GM20431 (cell line): ENCODE measurements at regions not wholly inside any gene's neighbourhood (a gene's known extent, or its start where the extent isn't known, plus 50 kb on each side); places are given as distances from the start of the nearest gene placed in this dataset.

Source experiments
- in situ Hi-C: fragments of 300-500 bp; cut with MseI, MboI; formaldehyde crosslinking; loops from one replicate; pipeline ENCODE4 v1.15.0; 2020; ENCODE audit warnings: low sequenced_read_pairs; ENCODE audit not compliant: unreplicated experiment

- in situ Hi-C loops = no loop called here
These were observed 194.7 kb upstream of the MCHR2 start for GRCh38 chr6:100188754-100189153.

- in situ Hi-C loops = no loop called here
These were observed 192.5 kb upstream of the MCHR2 start for GRCh38 chr6:100186552-100186951.

GRCh38 chr6:100185615-100186014 is 191.6 kb upstream of the MCHR2 start:
- in situ Hi-C loops = no loop called here

- in situ Hi-C loops = no loop called here
These were observed 190.4 kb upstream of the MCHR2 start for GRCh38 chr6:100184473-100184872.

GRCh38 chr6:100182313-100182712 is 188.3 kb upstream of the MCHR2 start:
- in situ Hi-C loops = no loop called here

- in situ Hi-C loops = no loop called here
These were observed 187.3 kb upstream of the MCHR2 start for GRCh38 chr6:100181309-100181708.

GRCh38 chr6:100179576-100179975 is 185.6 kb upstream of the MCHR2 start:
- in situ Hi-C loops = no loop called here

GRCh38 chr6:100177956-100178355 is 183.9 kb upstream of the MCHR2 start:
- in situ Hi-C loops = no loop called here

GRCh38 chr6:100176951-100177710 is 183.1 kb upstream of the MCHR2 start:
- in situ Hi-C loops = no loop called here

GRCh38 chr6:100176311-100176950 is 182.4 kb upstream of the MCHR2 start:
- in situ Hi-C loops = no loop called here

- in situ Hi-C loops = no loop called here
These were observed 181.8 kb upstream of the MCHR2 start for GRCh38 chr6:100175814-100176310.

- in situ Hi-C loops = no loop called here
These were observed 179.2 kb upstream of the MCHR2 start for GRCh38 chr6:100173211-100173610.

GRCh38 chr6:100172322-100172713 is 178.3 kb upstream of the MCHR2 start:
- in situ Hi-C loops = no loop called here

GRCh38 chr6:100171533-100172321 is 177.7 kb upstream of the MCHR2 start:
- in situ Hi-C loops = no loop called here

GRCh38 chr6:100168148-100168547 is 174.1 kb upstream of the MCHR2 start:
- in situ Hi-C loops = no loop called here

GRCh38 chr6:100167585-100167984 is 173.6 kb upstream of the MCHR2 start:
- in situ Hi-C loops = no loop called here

- in situ Hi-C loops = no loop called here
These were observed 172.9 kb upstream of the MCHR2 start for GRCh38 chr6:100166956-100167355.

GRCh38 chr6:100165442-100165841 is 171.4 kb upstream of the MCHR2 start:
- in situ Hi-C loops = no loop called here

GRCh38 chr6:100163035-100163434 is 169.0 kb upstream of the MCHR2 start:
- in situ Hi-C loops = no loop called here

- in situ Hi-C loops = no loop called here
These were observed 167.9 kb upstream of the MCHR2 start for GRCh38 chr6:100161782-100162365.
